H1 (cell line): ENCODE measurements at regions not wholly inside any gene's neighbourhood (a gene's known extent, or its start where the extent isn't known, plus 50 kb on each side); places are given as distances from the start of the nearest gene placed in this dataset.

ENCODE experiments used
- CTCF ChIA-PET: fragments of 300-600 bp; sonication (Branson Sonifier 250); formaldehyde crosslinking; loops from one replicate; lab custom pipeline; 2021; ENCODE audit not compliant: partially characterized antibody; lab: Charles Lee
- POLR2A ChIA-PET: fragments of 300-600 bp; sonication (Branson Sonifier 250); formaldehyde crosslinking; loops from one replicate; lab custom pipeline; 2021; ENCODE audit warnings: inconsistent platforms; ENCODE audit not compliant: partially characterized antibody; lab: Charles Lee
- DNase-seq, 2 experiments: peaks; one replicate each; pipeline versions ENCODE4 v3.0.0 to v3.0.0-alpha.2; 2010 to 2022; ENCODE audit warnings: low spot score in 2 of 2, low read depth in 1 of 2, mixed read lengths in 1 of 2
- FAIRE-seq: peaks from 2 replicates; lab custom pipeline; 2011; peaks lifted over from hg19 to GRCh38; lab: Jason Lieb, UNC
- H2AFZ ChIP-seq: 2 replicates; pipeline ENCODE4 v1.8.1; 2012; ENCODE audit warnings: low read length, inconsistent platforms
- H2AK5ac ChIP-seq: 2 replicates; pipeline ENCODE4 v1.6.1; 2013; ENCODE audit warnings: low read depth, low read length
- H2BK120ac ChIP-seq: replicated peaks from 2 replicates; pipeline ENCODE3; 2013; ENCODE audit warnings: low read depth, low read length, inconsistent platforms
- H2BK12ac ChIP-seq: 2 replicates; pipeline ENCODE4 v1.6.1; 2013; ENCODE audit warnings: low read depth, low read length
- H2BK15ac ChIP-seq: 2 replicates; pipeline ENCODE4 v1.6.1; 2013; ENCODE audit warnings: low read length
- H2BK20ac ChIP-seq: 2 replicates; pipeline ENCODE4 v1.6.1; 2013; ENCODE audit warnings: low read length
- H2BK5ac ChIP-seq: 2 replicates; pipeline ENCODE4 v1.6.1; 2013; ENCODE audit warnings: low read depth, low read length
- H3K14ac ChIP-seq: 2 replicates; pipeline ENCODE4 v1.6.1; 2013; ENCODE audit warnings: inconsistent platforms; ENCODE audit not compliant: insufficient read length
- H3K18ac ChIP-seq: 2 replicates; pipeline ENCODE4 v1.6.1; 2013; ENCODE audit warnings: low read length; ENCODE audit errors: extremely low read depth
- H3K23ac ChIP-seq: 2 replicates; pipeline ENCODE4 v1.6.1; 2013; ENCODE audit warnings: inconsistent platforms; ENCODE audit not compliant: insufficient read length
- H3K23me2 ChIP-seq: 2 replicates; pipeline ENCODE4 v1.6.1; 2013; ENCODE audit warnings: low read depth, low read length
- H3K27ac ChIP-seq: 2 replicates; pipeline ENCODE4 v1.6.1; 2011; ENCODE audit warnings: low read depth, low read length, inconsistent platforms
- H3K27me3 ChIP-seq, 4 experiments: replicated peaks in 1 of 4; 1 replicate in 1 of 4; 2 replicates in 3 of 4; pipeline versions ENCODE4 v1.6.1 to v1.8.1; 2011 to 2013; ENCODE audit warnings: low read length in 3 of 4, mild to moderate bottlenecking in 3 of 4, inconsistent platforms in 2 of 4, mixed read lengths in 2 of 4, moderate library complexity in 1 of 4; ENCODE audit not compliant: control insufficient read depth in 3 of 4, insufficient read depth in 3 of 4; ENCODE audit errors: extremely low read depth in 1 of 4
- H3K36me3 ChIP-seq, 4 experiments: 2 replicates each; pipeline versions ENCODE4 v1.6.1 to v1.8.1; 2011 to 2013; ENCODE audit warnings: mild to moderate bottlenecking in 4 of 4, low read length in 3 of 4, moderate library complexity in 2 of 4, control low read depth in 1 of 4, inconsistent platforms in 1 of 4; ENCODE audit not compliant: insufficient read depth in 4 of 4, control insufficient read depth in 2 of 4
- H3K4ac ChIP-seq: replicated peaks from 2 replicates; pipeline ENCODE3; 2013; ENCODE audit warnings: low read length, low read depth, mixed read lengths, inconsistent platforms; ENCODE audit not compliant: insufficient read length
- H3K4me1 ChIP-seq, 4 experiments: replicated peaks in 1 of 4; 1 replicate in 1 of 4; 2 replicates in 3 of 4; pipeline versions ENCODE4 v1.6.1 to v1.8.1; 2011 to 2013; ENCODE audit warnings: low read length in 3 of 4, inconsistent platforms in 2 of 4, mixed read lengths in 1 of 4; ENCODE audit not compliant: insufficient read depth in 4 of 4, control insufficient read depth in 3 of 4
- H3K4me2 ChIP-seq, 2 experiments: 2 replicates each; pipeline versions ENCODE4 v1.6.1 to v1.8.1; 2011 to 2013; ENCODE audit warnings: low read depth in 2 of 2, low read length in 2 of 2, control low read depth in 1 of 2, inconsistent platforms in 1 of 2, mild to moderate bottlenecking in 1 of 2; ENCODE audit not compliant: insufficient read depth in 1 of 2
- H3K4me3 ChIP-seq, 4 experiments: fragments of 200-600, 300-600 bp in 1 of 4; sonication (generic), shearing (Covaris generic), sonication (Bioruptor Twin) in 1 of 4; 2 replicates each; pipeline versions ENCODE4 v1.5.1 to v1.8.1; 2011 to 2016; ENCODE audit warnings: low read length in 4 of 4, low read depth in 3 of 4, control low read depth in 2 of 4, inconsistent platforms in 2 of 4, mild to moderate bottlenecking in 2 of 4, mixed read lengths in 1 of 4, moderate library complexity in 1 of 4; ENCODE audit not compliant: insufficient read depth in 2 of 4; ENCODE audit errors: extremely low read depth in 1 of 4
- H3K56ac ChIP-seq: replicated peaks from 2 replicates; pipeline ENCODE3; 2013; ENCODE audit warnings: low read depth, mild to moderate bottlenecking, mixed read lengths, low read length, inconsistent platforms; ENCODE audit not compliant: insufficient read length
- H3K79me1 ChIP-seq: 2 replicates; pipeline ENCODE4 v1.6.1; 2013; ENCODE audit warnings: low read depth, low read length, control low read depth
- H3K79me2 ChIP-seq, 2 experiments: 2 replicates each; pipeline versions ENCODE4 v1.6.1 to v1.8.1; 2012 to 2013; ENCODE audit warnings: low read length in 2 of 2, mild to moderate bottlenecking in 2 of 2, inconsistent platforms in 1 of 2; ENCODE audit not compliant: insufficient read depth in 2 of 2, control insufficient read depth in 1 of 2
- H3K9ac ChIP-seq, 4 experiments: replicated peaks in 1 of 4; 1 replicate in 1 of 4; 2 replicates in 3 of 4; pipeline versions ENCODE4 v1.6.1 to v1.8.1; 2011 to 2013; ENCODE audit warnings: low read depth in 3 of 4, low read length in 3 of 4, control low read depth in 2 of 4, mild to moderate bottlenecking in 2 of 4, moderate library complexity in 2 of 4, inconsistent platforms in 1 of 4; ENCODE audit errors: extremely low read depth in 1 of 4
- H3K9me3 ChIP-seq, 2 experiments: 2 replicates each; pipeline versions ENCODE4 v1.6.1 to v1.8.1; 2012 to 2013; ENCODE audit warnings: mild to moderate bottlenecking in 2 of 2, moderate library complexity in 2 of 2, control low read depth in 1 of 2, inconsistent platforms in 1 of 2, low read depth in 1 of 2, low read length in 1 of 2, mixed read lengths in 1 of 2; ENCODE audit not compliant: insufficient read depth in 2 of 2
- H4K20me1 ChIP-seq, 2 experiments: replicated peaks in 1 of 2; 2 replicates each; pipeline versions ENCODE3 to v1.8.1; 2011 to 2013; ENCODE audit warnings: inconsistent platforms in 2 of 2, low read length in 2 of 2, mild to moderate bottlenecking in 1 of 2; ENCODE audit not compliant: insufficient read depth in 2 of 2, control insufficient read depth in 1 of 2
- H4K5ac ChIP-seq: 2 replicates; pipeline ENCODE4 v1.6.1; 2013; ENCODE audit warnings: low read length, low read depth, mixed read lengths, inconsistent platforms; ENCODE audit not compliant: insufficient read length
- H4K8ac ChIP-seq: 2 replicates; pipeline ENCODE4 v1.8.0; 2013; ENCODE audit warnings: mild to moderate bottlenecking, moderate library complexity, low read length, inconsistent platforms; ENCODE audit not compliant: insufficient read depth; ENCODE audit errors: extremely low read depth
- H4K91ac ChIP-seq: replicated peaks from 2 replicates; pipeline ENCODE3; 2013; ENCODE audit warnings: low read length, mixed read lengths, inconsistent platforms; ENCODE audit not compliant: insufficient read length
- ATF2 ChIP-seq: IDR thresholded peaks from 2 replicates; pipeline ENCODE4 v1.6.1; 2012; ENCODE audit warnings: low read length, inconsistent platforms
- CBX5 ChIP-seq: fragments of 300-800, 300-1000 bp; sonication (generic); IDR thresholded peaks from 2 replicates; pipeline ENCODE4 v1.7.1; 2016; ENCODE audit warnings: antibody characterized with exemption, low read length, low read depth
- CBX8 ChIP-seq: fragments of 300-800, 300-1000 bp; sonication (generic); IDR thresholded peaks from 2 replicates; pipeline ENCODE4 v1.7.1; 2016; ENCODE audit warnings: low read depth, low read length, borderline replicate concordance
- GABPA ChIP-seq: IDR thresholded peaks from 2 replicates; pipeline ENCODE4 v1.6.1; 2011; ENCODE audit warnings: mild to moderate bottlenecking, low read length, moderate library complexity, borderline replicate concordance; ENCODE audit not compliant: insufficient read depth
- HDAC6 ChIP-seq: IDR thresholded peaks from one replicate; pipeline ENCODE4 v1.7.1; 2012; ENCODE audit warnings: low read depth, mild to moderate bottlenecking, inconsistent platforms, low read length, moderate library complexity
- JUND ChIP-seq: IDR thresholded peaks from 2 replicates; pipeline ENCODE4 v1.6.1; 2011; ENCODE audit warnings: mild to moderate bottlenecking, improper control_type of control experiment, low read length
- KDM5A ChIP-seq: fragments of 200-600 bp; IDR thresholded peaks from 2 replicates; pipeline ENCODE4 v1.7.1; 2012; ENCODE audit warnings: mild to moderate bottlenecking, low read length, inconsistent platforms, mixed read lengths
- MAFK ChIP-seq: IDR thresholded peaks from 2 replicates; pipeline ENCODE4 v1.6.1; 2012; ENCODE audit warnings: low read depth, mild to moderate bottlenecking, improper control_type of control experiment, low read length
- MAX ChIP-seq: IDR thresholded peaks from 2 replicates; pipeline ENCODE4 v1.6.1; 2012; ENCODE audit warnings: inconsistent platforms
- NANOG ChIP-seq: IDR thresholded peaks from 2 replicates; pipeline ENCODE4 v1.6.1; 2011; ENCODE audit warnings: low read length, low read depth, mild to moderate bottlenecking, inconsistent platforms; ENCODE audit not compliant: insufficient read depth, poor library complexity, severe bottlenecking
- PHF8 ChIP-seq: fragments of 200-600 bp; sonication (generic); conservative IDR thresholded peaks from 2 replicates; pipeline ENCODE4 v1.7.1; 2012; ENCODE audit warnings: low read depth, mild to moderate bottlenecking, inconsistent platforms, low read length, moderate library complexity
- SAP30 ChIP-seq: fragments of 300-600 bp; sonication (generic); IDR thresholded peaks from 2 replicates; pipeline ENCODE4 v1.7.1; 2012; ENCODE audit warnings: low read length, moderate library complexity, mild to moderate bottlenecking, inconsistent platforms; ENCODE audit not compliant: insufficient read depth, insufficient replicate concordance
- SP2 ChIP-seq: IDR thresholded peaks from 2 replicates; pipeline ENCODE4 v1.6.1; 2012; ENCODE audit warnings: mild to moderate bottlenecking, low read length, inconsistent platforms
- WGBS, 2 experiments: shearing (Covaris generic) in 1 of 2; methylation state at CpG; one replicate each; pipeline versions ENCODE4 v1.1.6 to v1.1.7; 2013 to 2015; ENCODE audit warnings: low lambda C conversion rate in 2 of 2, mixed read lengths in 2 of 2, inconsistent platforms in 1 of 2, low coverage in 1 of 2, missing lambda C conversion rate in 1 of 2; ENCODE audit not compliant: insufficient replicate concordance in 2 of 2, insufficient coverage in 1 of 2, insufficient read length in 1 of 2; ENCODE audit errors: extremely low coverage in 1 of 2, missing lambda C conversion rate in 1 of 2; 5-methylcytosine and 5-hydroxymethylcytosine counted together

GRCh38 chr2:124988111-124988510 is 963.0 kb downstream of the CNTNAP5 start:
- Histone ChIP-seq H3K23ac (no peak overlapping the region), H3K79me1 (no peaks in the 10 kb centered on the region), H2BK5ac (no peak overlapping the region), H3K9me3 (peaks cover 3 to 7% of the 10 kb centered on the region in 2 experiments; a peak in 1 of 4 replicates), H4K8ac (no peak overlapping the region), H3K27me3 (no peaks in the 10 kb centered on the region), H3K14ac (no peak overlapping the region), H3K4ac (no peak overlapping the region), H4K20me1 (no peaks in the 10 kb centered on the region), H2BK20ac (no peak overlapping the region), H2AFZ (no peak overlapping the region), H3K4me2 (no peak overlapping the region), H3K56ac (no peak overlapping the region), H4K5ac (no peak overlapping the region), H2AK5ac (no peak overlapping the region), H3K36me3 (peaks cover 0 to 2% (median 0%) of the 10 kb centered on the region in 4 experiments; a peak in 2 of 8 replicates), H2BK15ac (no peak overlapping the region), H4K91ac (no peak overlapping the region), H3K9ac (no peak overlapping the region), H3K18ac (no peak overlapping the region), H3K79me2 (no peaks in the 10 kb centered on the region), H2BK120ac (no peak overlapping the region), H3K4me3 (no peak overlapping the region), H3K23me2 (no peaks in the 10 kb centered on the region), H3K27ac (no peak overlapping the region), H3K4me1 (no peaks in the 10 kb centered on the region), H2BK12ac (no peak overlapping the region)
- FAIRE-seq (no peak), DNase-seq (no peak)
- WGBS, 2 experiments: 92% methylated on average over 2 of the region's 2 CpGs; no CpG with 5 or more reads in 1 of the 2 experiments
- ChIA-PET POLR2A (no interaction called here), CTCF (interaction anchor here (0.7 kb wide), 1 partner anchor 125 kb away, joined by 3 read pairs; no protein-coding TSS in a partner anchor)
- TF ChIP-seq SP2 (no peak), GABPA (no peak), HDAC6 (no peak), SAP30 (no peak), KDM5A (no peak), CBX8 (no peak), NANOG (no peak), PHF8 (no peak), CBX5 (no peak), ATF2 (no peak), MAFK (no peak), JUND (no peak), MAX (no peak)
